Fibroblast of lung (primary cell): ENCODE measurements at regions not wholly inside any gene's neighbourhood (a gene's known extent, or its start where the extent isn't known, plus 50 kb on each side); places are given as distances from the start of the nearest gene placed in this dataset.

Experiments used
- DNase-seq, 2 donors: peaks; one replicate each; pipeline versions ENCODE4 v3.0.0 to v3.0.0-alpha.2; 2010; ENCODE audit warnings: low read depth in 2 of 2
- H2AFZ ChIP-seq: 2 replicates; pipeline ENCODE4 v1.5.1; 2012; ENCODE audit warnings: low read length, control low read depth, inconsistent platforms
- H3K27ac ChIP-seq: 2 replicates; pipeline ENCODE4 v1.5.1; 2011; ENCODE audit warnings: low read length, control low read depth; ENCODE audit not compliant: insufficient read depth
- H3K27me3 ChIP-seq: 2 replicates; pipeline ENCODE4 v1.5.1; 2011; ENCODE audit warnings: mild to moderate bottlenecking, low read length; ENCODE audit not compliant: control insufficient read depth, insufficient read depth
- H3K36me3 ChIP-seq: 2 replicates; pipeline ENCODE4 v1.5.1; 2011; ENCODE audit warnings: low read length; ENCODE audit not compliant: control insufficient read depth, insufficient read depth
- H3K4me1 ChIP-seq: 2 replicates; pipeline ENCODE4 v1.5.1; 2011; ENCODE audit warnings: low read length; ENCODE audit not compliant: control insufficient read depth, insufficient read depth; ENCODE audit errors: extremely low read depth
- H3K4me2 ChIP-seq: 2 replicates; pipeline ENCODE4 v1.5.1; 2011; ENCODE audit warnings: low read length, control low read depth; ENCODE audit not compliant: insufficient read depth; ENCODE audit errors: extremely low read depth
- H3K4me3 ChIP-seq, 4 experiments: fragments of 200-600 bp in 1 of 4; sonication (generic) in 1 of 4; replicated peaks in 1 of 4; 2 replicates each; pipeline ENCODE4 v1.5.1; 2011 to 2016; ENCODE audit warnings: low read length in 4 of 4, low read depth in 3 of 4, mild to moderate bottlenecking in 3 of 4, control low read depth in 2 of 4, inconsistent platforms in 1 of 4, mixed read lengths in 1 of 4; ENCODE audit not compliant: insufficient read depth in 1 of 4; ENCODE audit errors: control extremely low read depth in 1 of 4
- H3K79me2 ChIP-seq: 2 replicates; pipeline ENCODE4 v1.5.1; 2012; ENCODE audit warnings: mild to moderate bottlenecking, low read length, inconsistent platforms; ENCODE audit not compliant: control insufficient read depth, insufficient read depth
- H3K9ac ChIP-seq: 2 replicates; pipeline ENCODE4 v1.5.1; 2011; ENCODE audit warnings: mild to moderate bottlenecking, low read length, control low read depth; ENCODE audit not compliant: insufficient read depth
- H3K9me3 ChIP-seq: 2 replicates; pipeline ENCODE4 v1.5.1; 2012; ENCODE audit warnings: low read depth, low read length; ENCODE audit not compliant: control insufficient read depth, insufficient read depth
- H4K20me1 ChIP-seq: 2 replicates; pipeline ENCODE4 v1.5.1; 2011; ENCODE audit warnings: low read length; ENCODE audit not compliant: control insufficient read depth, insufficient read depth; ENCODE audit errors: extremely low read depth
- CTCF ChIP-seq, 2 donors: IDR thresholded peaks in 1 of 2; conservative IDR thresholded peaks in 1 of 2; 1 replicate in 1 of 2; 2 replicates in 1 of 2; pipeline ENCODE4 v1.5.1; 2011 to 2012; ENCODE audit warnings: low read length in 2 of 2, control low read depth in 1 of 2, inconsistent platforms in 1 of 2, low read depth in 1 of 2, mild to moderate bottlenecking in 1 of 2
- EZH2 ChIP-seq: IDR thresholded peaks from 2 replicates; pipeline ENCODE4 v1.5.1; 2012; ENCODE audit warnings: low read length, control low read depth, mild to moderate bottlenecking; ENCODE audit errors: missing control alignments

DNA sequence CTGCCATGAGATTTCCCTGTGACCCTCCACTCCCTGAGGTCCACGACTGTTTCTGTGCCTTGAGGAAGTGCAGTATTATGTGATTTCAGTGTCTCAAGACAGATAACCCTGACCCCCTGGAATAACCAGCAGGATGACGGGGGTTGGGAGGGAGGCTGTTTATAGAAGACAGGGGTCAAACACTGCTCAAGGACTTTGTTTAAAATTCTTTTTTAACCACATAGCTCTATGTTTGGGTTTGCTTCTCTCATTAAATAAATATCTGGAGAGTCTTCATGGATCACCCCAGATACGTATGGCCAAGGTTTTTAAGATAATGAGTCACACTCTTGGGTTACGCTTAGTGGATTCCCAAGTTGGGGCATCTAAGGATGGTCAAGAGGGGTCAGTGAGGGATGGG, 523.8 kb upstream of the TNP1 start:
- Histone ChIP-seq H3K27ac (peak overlapping the region; percentile 70), H3K4me2 (peak overlapping the region; percentile 55), H3K36me3 (no peaks in the 10 kb centered on the region), H3K79me2 (no peaks in the 10 kb centered on the region), H3K9me3 (no peaks in the 10 kb centered on the region), H3K27me3 (no peaks in the 10 kb centered on the region), H3K4me3 (no peak overlapping the region), H3K4me1 (peaks cover 10% of the 10 kb centered on the region), H4K20me1 (no peaks in the 10 kb centered on the region), H2AFZ (no peak overlapping the region), H3K9ac (no peak overlapping the region)
- DNase-seq = peak; percentile 86 to 91
- no peak for TF ChIP-seq CTCF (conservative IDR thresholded peaks at IDR 0.05 in 1 of 2, IDR thresholded peaks at IDR 0.05 in 1 of 2; ENCODE audit: low read depth in 1 of 2, low read length in 2 of 2)
- no peak for TF ChIP-seq EZH2

- no peak for DNase-seq
- Histone ChIP-seq H3K4me1 (peaks cover 10% of the 10 kb centered on the region), H3K9me3 (no peaks in the 10 kb centered on the region), H3K27ac (no peak overlapping the region), H3K36me3 (no peaks in the 10 kb centered on the region), H3K9ac (no peak overlapping the region), H3K4me3 (no peak overlapping the region), H3K27me3 (no peaks in the 10 kb centered on the region), H4K20me1 (no peaks in the 10 kb centered on the region), H2AFZ (no peak overlapping the region), H3K79me2 (no peaks in the 10 kb centered on the region), H3K4me2 (no peak overlapping the region)
- TF ChIP-seq CTCF (conservative IDR thresholded peaks at IDR 0.05 in 1 of 2, IDR thresholded peaks at IDR 0.05 in 1 of 2; ENCODE audit: low read depth in 1 of 2, low read length in 2 of 2) = no peak
- TF ChIP-seq EZH2 = no peak
Measured at GRCh38 chr2:217382794-217383193, 522.9 kb upstream of the TNP1 start.

- Histone ChIP-seq H3K36me3 (no peaks in the 10 kb centered on the region), H3K4me3 (no peak overlapping the region), H3K9ac (no peak overlapping the region), H3K4me2 (no peak overlapping the region), H3K4me1 (peaks cover 10% of the 10 kb centered on the region), H3K79me2 (no peaks in the 10 kb centered on the region), H4K20me1 (no peaks in the 10 kb centered on the region), H3K27me3 (no peaks in the 10 kb centered on the region), H3K9me3 (no peaks in the 10 kb centered on the region), H3K27ac (no peak overlapping the region), H2AFZ (no peak overlapping the region)
- no peak for DNase-seq
- TF ChIP-seq CTCF (conservative IDR thresholded peaks at IDR 0.05 in 1 of 2, IDR thresholded peaks at IDR 0.05 in 1 of 2; ENCODE audit: low read depth in 1 of 2, low read length in 2 of 2) (no peak), EZH2 (no peak)
Measured at GRCh38 chr2:217379807-217380206, 519.9 kb upstream of the TNP1 start.
